Calu3 (cell line): ENCODE measurements at regions not wholly inside any gene's neighbourhood (a gene's known extent, or its start where the extent isn't known, plus 50 kb on each side); places are given as distances from the start of the nearest gene placed in this dataset.
"Not testable (repeated sequence)": the region's sequence is repeated elsewhere in the genome, so short reads cannot be mapped to it uniquely, and the experiment has no call there.

ENCODE experiments used
- BruUV-seq: library from RNA; stranded (reverse); fragments of 400-500 nt; replicated peaks from 2 replicates; lab custom pipeline; 2021; lab: Mats Ljungman, UMichigan
- CTCF ChIA-PET: fragments of 300-600 bp; sonication (Branson Sonifier 250); formaldehyde crosslinking; loops from one replicate; lab custom pipeline; 2022; ENCODE audit warnings: antibody characterized with exemption; lab: Charles Lee
- DNase-seq: peaks from one replicate; pipeline ENCODE4 v3.0.0; 2022
- H3K27ac Mint-ChIP-seq: one replicate; pipeline ENCODE4 v1.8.0; 2022; ENCODE audit warnings: mixed read lengths; ENCODE audit not compliant: unreplicated experiment
- H3K27me3 Mint-ChIP-seq: one replicate; pipeline ENCODE4 v1.8.0; 2022; ENCODE audit warnings: mixed read lengths; ENCODE audit not compliant: unreplicated experiment
- H3K36me3 Mint-ChIP-seq: one replicate; pipeline ENCODE4 v1.8.0; 2022; ENCODE audit warnings: mild to moderate bottlenecking, moderate library complexity, mixed read lengths; ENCODE audit not compliant: insufficient read depth, unreplicated experiment
- H3K4me1 Mint-ChIP-seq: one replicate; pipeline ENCODE4 v1.8.0; 2022; ENCODE audit warnings: mild to moderate bottlenecking, low read depth, mixed read lengths; ENCODE audit not compliant: unreplicated experiment
- H3K4me3 Mint-ChIP-seq: one replicate; pipeline ENCODE4 v1.8.0; 2022; ENCODE audit warnings: mild to moderate bottlenecking, low read depth, moderate library complexity, mixed read lengths; ENCODE audit not compliant: unreplicated experiment
- H3K9me3 Mint-ChIP-seq: one replicate; pipeline ENCODE4 v1.8.0; 2022; ENCODE audit warnings: low read depth, mixed read lengths; ENCODE audit not compliant: unreplicated experiment
- CTCF ChIP-seq: fragments of 200-600 bp; IDR thresholded peaks from one replicate; pipeline ENCODE4 v1.8.0; 2022; ENCODE audit warnings: antibody characterized with exemption; ENCODE audit not compliant: unreplicated experiment
- intact Hi-C: fragments of 100-400 bp; cut with micrococcal nuclease; formaldehyde crosslinking; loops from one replicate; pipeline ENCODE4 v1.10.0; 2022; ENCODE audit not compliant: unreplicated experiment

- DNase-seq, H3K36me3 Mint-ChIP-seq, intact Hi-C loops, H3K4me1 Mint-ChIP-seq, H3K27ac Mint-ChIP-seq, CTCF ChIA-PET, H3K27me3 Mint-ChIP-seq, BruUV-seq, H3K4me3 Mint-ChIP-seq, H3K9me3 Mint-ChIP-seq: not testable (repeated sequence)
These were observed 143.9 kb upstream of the C1QTNF3 start for GRCh38 chr5:34186865-34187264.

GRCh38 chr5:34187441-34187840 lies 144.4 kb upstream of the C1QTNF3 start:
- H3K27me3 Mint-ChIP-seq, H3K4me1 Mint-ChIP-seq, H3K36me3 Mint-ChIP-seq, intact Hi-C loops, H3K9me3 Mint-ChIP-seq, H3K27ac Mint-ChIP-seq, DNase-seq, BruUV-seq, CTCF ChIA-PET, H3K4me3 Mint-ChIP-seq: not testable (repeated sequence)

- intact Hi-C loops, H3K36me3 Mint-ChIP-seq, H3K27me3 Mint-ChIP-seq, CTCF ChIA-PET, H3K4me3 Mint-ChIP-seq, H3K4me1 Mint-ChIP-seq, H3K9me3 Mint-ChIP-seq, BruUV-seq, H3K27ac Mint-ChIP-seq: not testable (repeated sequence)
- peak; percentile 82 for DNase-seq
- peak; percentile 81 for TF ChIP-seq CTCF
These were observed 145.2 kb upstream of the C1QTNF3 start for GRCh38 chr5:34188001-34188822.

- H3K4me1 Mint-ChIP-seq, BruUV-seq, H3K27ac Mint-ChIP-seq, H3K9me3 Mint-ChIP-seq, intact Hi-C loops, H3K36me3 Mint-ChIP-seq, H3K4me3 Mint-ChIP-seq, H3K27me3 Mint-ChIP-seq, DNase-seq: not testable (repeated sequence)
- CTCF ChIA-PET, result interaction anchor here (0.6 kb wide), 1 partner anchor 712 kb away, joined by 3 read pairs; no protein-coding TSS in a partner anchor
These were observed 146.2 kb upstream of the C1QTNF3 start for GRCh38 chr5:34189246-34189645.

- H3K4me3 Mint-ChIP-seq, BruUV-seq, H3K9me3 Mint-ChIP-seq, intact Hi-C loops, DNase-seq, H3K27ac Mint-ChIP-seq, H3K36me3 Mint-ChIP-seq, H3K27me3 Mint-ChIP-seq, H3K4me1 Mint-ChIP-seq: not testable (repeated sequence)
- CTCF ChIA-PET, result interaction anchor here (0.6 kb wide), 1 partner anchor 711 kb away, joined by 3 read pairs; no protein-coding TSS in a partner anchor
These were observed 146.9 kb upstream of the C1QTNF3 start for GRCh38 chr5:34189752-34190411.

GRCh38 chr5:34190466-34190865 lies 147.5 kb upstream of the C1QTNF3 start:
- H3K4me1 Mint-ChIP-seq, H3K27me3 Mint-ChIP-seq, intact Hi-C loops, H3K4me3 Mint-ChIP-seq, H3K36me3 Mint-ChIP-seq, H3K9me3 Mint-ChIP-seq, DNase-seq, H3K27ac Mint-ChIP-seq, CTCF ChIA-PET, BruUV-seq: not testable (repeated sequence)

GRCh38 chr5:34191279-34191744 lies 148.3 kb upstream of the C1QTNF3 start:
- DNase-seq, BruUV-seq, CTCF ChIA-PET, H3K36me3 Mint-ChIP-seq, H3K27me3 Mint-ChIP-seq, H3K4me1 Mint-ChIP-seq, intact Hi-C loops, H3K9me3 Mint-ChIP-seq, H3K27ac Mint-ChIP-seq, H3K4me3 Mint-ChIP-seq: not testable (repeated sequence)

- H3K4me3 Mint-ChIP-seq, H3K4me1 Mint-ChIP-seq, DNase-seq, H3K9me3 Mint-ChIP-seq, CTCF ChIA-PET, H3K27me3 Mint-ChIP-seq, H3K36me3 Mint-ChIP-seq, intact Hi-C loops, BruUV-seq: not testable (repeated sequence)
- H3K27ac Mint-ChIP-seq, result peak overlapping the region; percentile 19
These were observed 149.3 kb upstream of the C1QTNF3 start for GRCh38 chr5:34192064-34192922.
